ENCODE measurements at regions not wholly inside any gene's neighbourhood (a gene's known extent, or its start where the extent isn't known, plus 50 kb on each side); places are given as distances from the start of the nearest gene placed in this dataset.
"Not testable (repeated sequence)": the region's sequence is repeated elsewhere in the genome, so short reads cannot be mapped to it uniquely, and the experiment has no call there.

GRCh38 chr12:47610686-47611252 is 95.1 kb downstream of the RPAP3 start:
- no peak for DNase-seq (ENCODE audit: low read depth, low spot score)
- POLR2A ChIA-PET: no interaction called here
- no peak for TF ChIP-seq CTCF (IDR thresholded peaks at IDR 0.05; ENCODE audit: insufficient read depth, low read length, missing control alignments)
- no peak overlapping the region for H3K4me3 ChIP-seq (ENCODE audit: low read depth, low read length)
- CTCF ChIA-PET: interaction anchor here (0.7 to 1.6 kb wide), 2 partner anchors 11 to 157 kb away, joined by 3 to 4 read pairs; no protein-coding TSS in a partner anchor

- POLR2A ChIA-PET: no interaction called here
- CTCF ChIA-PET: no interaction called here
- no peak for DNase-seq (ENCODE audit: low read depth, low spot score)
- H3K4me3 ChIP-seq (ENCODE audit: low read depth, low read length): no peak overlapping the region
- no peak for TF ChIP-seq CTCF (IDR thresholded peaks at IDR 0.05; ENCODE audit: insufficient read depth, low read length, missing control alignments)
These were observed 96.0 kb downstream of the RPAP3 start for GRCh38 chr12:47609806-47610205.

GRCh38 chr12:47608671-47609070 is 97.2 kb downstream of the RPAP3 start:
- DNase-seq (ENCODE audit: low read depth, low spot score); POLR2A ChIA-PET; H3K4me3 ChIP-seq (ENCODE audit: low read depth, low read length): not testable (repeated sequence)
- CTCF ChIA-PET: interaction anchor here (0.8 kb wide), 1 partner anchor 42 kb away, joined by 3 read pairs; no protein-coding TSS in a partner anchor

GRCh38 chr12:47604221-47604873 is 101.5 kb downstream of the RPAP3 start:
- ChIA-PET CTCF (interaction anchor here (1.0 to 1.5 kb wide), 2 partner anchors 32 to 58 kb away, joined by 3 to 4 read pairs; no protein-coding TSS in a partner anchor), POLR2A (interaction anchor here (0.6 kb wide), 1 partner anchor 224 kb away, joined by 3 read pairs; no protein-coding TSS in a partner anchor)
- no peak for TF ChIP-seq CTCF (IDR thresholded peaks at IDR 0.05; ENCODE audit: insufficient read depth, low read length, missing control alignments)
- peak; percentile 14 for DNase-seq (ENCODE audit: low read depth, low spot score)
- H3K4me3 ChIP-seq (ENCODE audit: low read depth, low read length): no peak overlapping the region

GRCh38 chr12:47602949-47603558 is 102.8 kb downstream of the RPAP3 start:
- ChIA-PET POLR2A (no interaction called here), CTCF (interaction anchor here (0.6 to 1.5 kb wide), 2 partner anchors 29 to 57 kb away, joined by 3 read pairs; no protein-coding TSS in a partner anchor)
- TF ChIP-seq CTCF (IDR thresholded peaks at IDR 0.05; ENCODE audit: insufficient read depth, low read length, missing control alignments): no peak
- no peak for DNase-seq (ENCODE audit: low read depth, low spot score)
- no peak overlapping the region for H3K4me3 ChIP-seq (ENCODE audit: low read depth, low read length)

GRCh38 chr12:47602325-47602724 is 103.5 kb downstream of the RPAP3 start:
- no peak for TF ChIP-seq CTCF (IDR thresholded peaks at IDR 0.05; ENCODE audit: insufficient read depth, low read length, missing control alignments)
- POLR2A ChIA-PET: no interaction called here
- DNase-seq (ENCODE audit: low read depth, low spot score): peak; percentile 12
- H3K4me3 ChIP-seq (ENCODE audit: low read depth, low read length): no peak overlapping the region
- CTCF ChIA-PET: interaction anchor here (0.6 to 1.5 kb wide), 2 partner anchors 30 to 57 kb away, joined by 3 read pairs; no protein-coding TSS in a partner anchor
